Activated B cell treated with CpG ODN at 0.5 μM for 24 hours (primary cell): ENCODE measurements at regions not wholly inside any gene's neighbourhood (a gene's known extent, or its start where the extent isn't known, plus 50 kb on each side); places are given as distances from the start of the nearest gene placed in this dataset.

ENCODE experiments used
- ATAC-seq: fragments of 200-7000 bp; cut with Tn5 transposase; one replicate; pipeline ENCODE4 v1.10.0; 2021; ENCODE audit warnings: low read depth, mild to moderate bottlenecking, moderate library complexity
- CTCF ChIA-PET: fragments of 350-600 bp; sonication (Branson Sonifier 250); formaldehyde crosslinking; loops from one replicate; lab custom pipeline; 2021; ENCODE audit warnings: antibody characterized with exemption; lab: Charles Lee
- POLR2A ChIA-PET: fragments of 350-600 bp; sonication (Branson Sonifier 250); formaldehyde crosslinking; loops from one replicate; lab custom pipeline; 2021; ENCODE audit warnings: antibody characterized with exemption; lab: Charles Lee
- DNase-seq: peaks from one replicate; pipeline ENCODE4 v3.0.0; 2022
- H3K27ac Mint-ChIP-seq: one replicate; pipeline ENCODE4 v1.8.0; 2020; ENCODE audit warnings: mixed read lengths
- H3K27me3 Mint-ChIP-seq: one replicate; pipeline ENCODE4 v1.8.0; 2021; ENCODE audit warnings: mixed read lengths
- H3K36me3 Mint-ChIP-seq: one replicate; pipeline ENCODE4 v1.8.0; 2021; ENCODE audit warnings: low read depth, mixed read lengths
- H3K4me1 Mint-ChIP-seq: one replicate; pipeline ENCODE4 v1.8.0; 2021; ENCODE audit warnings: mixed read lengths
- H3K4me3 Mint-ChIP-seq: one replicate; pipeline ENCODE4 v1.8.0; 2020; ENCODE audit warnings: mild to moderate bottlenecking, mixed read lengths
- H3K9me3 Mint-ChIP-seq: one replicate; pipeline ENCODE4 v1.8.0; 2020; ENCODE audit warnings: mixed read lengths
- intact Hi-C: fragments of 100-400 bp; cut with micrococcal nuclease; formaldehyde crosslinking; loops from one replicate; pipeline ENCODE4 v1.15.1; 2024
- TF ChIP-seq, protein P1 (sequence below): fragments of 200-600 bp; IDR thresholded peaks from one replicate; pipeline ENCODE4 v1.8.0; 2022; ENCODE audit warnings: antibody characterized with exemption, mild to moderate bottlenecking

DNA sequence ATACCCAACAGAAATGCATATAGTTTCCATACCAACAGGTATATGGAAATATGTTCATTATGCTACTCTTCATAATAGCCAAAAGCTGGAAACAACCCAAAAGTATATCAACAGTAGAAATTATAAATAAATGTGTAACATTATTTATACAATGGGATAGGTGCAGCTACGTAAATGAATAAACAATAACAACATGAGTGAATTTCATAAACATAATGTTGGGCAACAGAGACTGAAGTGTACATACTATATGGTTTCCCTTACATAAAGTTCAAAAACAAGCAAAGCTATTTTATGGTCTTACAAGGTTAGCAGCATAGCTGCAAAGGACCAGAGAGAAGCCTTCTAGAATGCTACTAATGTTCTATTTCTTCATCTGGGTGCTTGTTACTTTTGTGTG, 305.0 kb downstream of the INSC start:
- H3K27me3 Mint-ChIP-seq = no peaks in the 10 kb centered on the region
- ChIA-PET POLR2A (no interaction called here), CTCF (no interaction called here)
- no peaks in the 10 kb centered on the region for H3K4me1 Mint-ChIP-seq
- H3K9me3 Mint-ChIP-seq = no peaks in the 10 kb centered on the region
- H3K36me3 Mint-ChIP-seq = no peaks in the 10 kb centered on the region
- no peak overlapping the region for H3K27ac Mint-ChIP-seq
- no peak for DNase-seq
- H3K4me3 Mint-ChIP-seq = no peak overlapping the region
- no peak for ATAC-seq
- TF ChIP-seq, protein P1, sequence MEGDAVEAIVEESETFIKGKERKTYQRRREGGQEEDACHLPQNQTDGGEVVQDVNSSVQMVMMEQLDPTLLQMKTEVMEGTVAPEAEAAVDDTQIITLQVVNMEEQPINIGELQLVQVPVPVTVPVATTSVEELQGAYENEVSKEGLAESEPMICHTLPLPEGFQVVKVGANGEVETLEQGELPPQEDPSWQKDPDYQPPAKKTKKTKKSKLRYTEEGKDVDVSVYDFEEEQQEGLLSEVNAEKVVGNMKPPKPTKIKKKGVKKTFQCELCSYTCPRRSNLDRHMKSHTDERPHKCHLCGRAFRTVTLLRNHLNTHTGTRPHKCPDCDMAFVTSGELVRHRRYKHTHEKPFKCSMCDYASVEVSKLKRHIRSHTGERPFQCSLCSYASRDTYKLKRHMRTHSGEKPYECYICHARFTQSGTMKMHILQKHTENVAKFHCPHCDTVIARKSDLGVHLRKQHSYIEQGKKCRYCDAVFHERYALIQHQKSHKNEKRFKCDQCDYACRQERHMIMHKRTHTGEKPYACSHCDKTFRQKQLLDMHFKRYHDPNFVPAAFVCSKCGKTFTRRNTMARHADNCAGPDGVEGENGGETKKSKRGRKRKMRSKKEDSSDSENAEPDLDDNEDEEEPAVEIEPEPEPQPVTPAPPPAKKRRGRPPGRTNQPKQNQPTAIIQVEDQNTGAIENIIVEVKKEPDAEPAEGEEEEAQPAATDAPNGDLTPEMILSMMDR = no peak
- intact Hi-C loops = no loop called here

DNA sequence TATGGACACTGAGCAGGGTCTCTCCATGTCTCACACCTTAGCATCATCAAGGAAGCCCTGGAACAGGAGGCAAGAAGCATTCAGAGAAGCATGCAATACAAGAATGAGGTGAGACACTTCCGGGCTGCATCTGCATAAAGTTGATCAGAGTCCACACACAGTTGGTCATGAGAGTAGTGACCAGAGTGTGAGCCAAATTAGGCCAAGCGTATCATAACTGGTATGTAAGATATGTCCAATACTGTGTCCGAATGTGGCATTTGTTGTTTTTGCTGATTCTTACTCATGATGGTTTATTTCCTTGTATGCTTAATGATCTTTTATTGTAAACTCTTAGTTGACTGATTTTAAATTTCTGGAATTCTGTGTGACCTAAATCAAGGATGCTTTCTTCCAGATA, 315.7 kb downstream of the INSC start:
- no peak for DNase-seq
- Mint-ChIP-seq H3K36me3 (no peaks in the 10 kb centered on the region), H3K4me1 (no peaks in the 10 kb centered on the region), H3K9me3 (peaks cover 6% of the 10 kb centered on the region), H3K27me3 (no peaks in the 10 kb centered on the region), H3K4me3 (no peak overlapping the region), H3K27ac (no peak overlapping the region)
- ATAC-seq = no peak
- POLR2A ChIA-PET = no interaction called here
- intact Hi-C loops = no loop called here
- CTCF ChIA-PET = no interaction called here
- TF ChIP-seq, protein P1 = no peak

GRCh38 chr11:15434529-15434928, 319.8 kb downstream of the INSC start:
- Mint-ChIP-seq H3K36me3 (no peaks in the 10 kb centered on the region), H3K9me3 (no peaks in the 10 kb centered on the region), H3K4me1 (no peaks in the 10 kb centered on the region), H3K27ac (no peak overlapping the region), H3K27me3 (no peaks in the 10 kb centered on the region), H3K4me3 (no peak overlapping the region)
- ChIA-PET CTCF (no interaction called here), POLR2A (no interaction called here)
- intact Hi-C loops = no loop called here
- ATAC-seq (no peak), DNase-seq (no peak)
- TF ChIP-seq, protein P1 = no peak

GRCh38 chr11:15446315-15446714, 331.6 kb downstream of the INSC start:
- no peak overlapping the region for H3K4me3 Mint-ChIP-seq
- ChIA-PET CTCF (no interaction called here), POLR2A (no interaction called here)
- ATAC-seq (no peak), DNase-seq (no peak)
- TF ChIP-seq, protein P1 = no peak
- no peaks in the 10 kb centered on the region for H3K27me3 Mint-ChIP-seq
- intact Hi-C loops = no loop called here
- H3K4me1 Mint-ChIP-seq = no peaks in the 10 kb centered on the region
- no peak overlapping the region for H3K27ac Mint-ChIP-seq
- H3K36me3 Mint-ChIP-seq = no peaks in the 10 kb centered on the region
- H3K9me3 Mint-ChIP-seq = no peaks in the 10 kb centered on the region

DNA sequence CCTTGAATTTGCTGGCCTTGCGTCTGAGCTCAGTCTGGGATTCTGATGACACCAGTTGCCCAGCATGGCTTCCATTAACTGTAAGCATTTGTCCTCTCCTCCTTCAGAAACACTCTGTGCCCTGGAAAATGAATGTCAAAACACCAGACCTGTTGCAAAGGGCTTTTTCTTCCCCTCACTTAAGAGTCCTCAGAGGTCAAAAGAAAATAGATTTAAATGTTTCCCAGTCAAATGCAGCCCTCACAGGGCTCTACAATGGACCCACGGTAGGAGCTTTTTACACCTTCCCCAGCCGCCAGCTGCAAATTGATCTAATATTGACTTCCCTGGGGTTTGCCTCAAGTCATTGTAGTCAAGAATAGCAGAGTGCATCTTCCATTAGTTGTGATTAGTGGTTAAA, 332.2 kb downstream of the INSC start:
- no peaks in the 10 kb centered on the region for H3K4me1 Mint-ChIP-seq
- CTCF ChIA-PET = no interaction called here
- no peaks in the 10 kb centered on the region for H3K36me3 Mint-ChIP-seq
- H3K27me3 Mint-ChIP-seq = no peaks in the 10 kb centered on the region
- no peak overlapping the region for H3K4me3 Mint-ChIP-seq
- DNase-seq (no peak), ATAC-seq (no peak)
- TF ChIP-seq, protein P1 = no peak
- POLR2A ChIA-PET = no interaction called here
- intact Hi-C loops = no loop called here
- no peak overlapping the region for H3K27ac Mint-ChIP-seq
- no peaks in the 10 kb centered on the region for H3K9me3 Mint-ChIP-seq
